SK-N-SH (cell line): ENCODE measurements at regions not wholly inside any gene's neighbourhood (a gene's known extent, or its start where the extent isn't known, plus 50 kb on each side); places are given as distances from the start of the nearest gene placed in this dataset.

Experiments used
- CTCF ChIA-PET: fragments of 300-600, 350-600 bp; formaldehyde crosslinking; extraction: SDS; loops from one replicate; lab custom pipeline; 2021; lab: Yijun Ruan, JAX
- POLR2A ChIA-PET: fragments of 350-600 bp; sonication (Branson Sonifier 250); formaldehyde crosslinking; extraction: SDS; loops from one replicate; lab custom pipeline; 2020; ENCODE audit warnings: antibody characterized with exemption, inconsistent platforms; lab: Yijun Ruan, JAX
- DNase-seq: peaks from one replicate; pipeline ENCODE4 v3.0.0; 2012
- H2AFZ ChIP-seq: fragments of 200-600 bp; sonication (generic); 2 replicates; pipeline ENCODE4 v1.8.1; 2016; ENCODE audit warnings: antibody characterized with exemption, mild to moderate bottlenecking, low read depth
- H3F3A ChIP-seq: fragments of 200-600 bp; sonication (generic); replicated peaks from 2 replicates; pipeline ENCODE3; 2016; ENCODE audit warnings: antibody characterized with exemption, mild to moderate bottlenecking; ENCODE audit not compliant: insufficient read depth
- H3K27ac ChIP-seq, 2 experiments: fragments of 200-500 bp in 1 of 2; fragments of 200-600 bp in 1 of 2; sonication (Bioruptor generic) in 1 of 2; sonication (generic), shearing (Covaris generic) in 1 of 2; 2 replicates each; pipeline versions ENCODE4 v1.5.1 to v1.6.1; 2014 to 2016; ENCODE audit warnings: low read depth in 2 of 2, inconsistent platforms in 1 of 2, low read length in 1 of 2, mild to moderate bottlenecking in 1 of 2, mixed read lengths in 1 of 2
- H3K27me3 ChIP-seq: fragments of 200-600 bp; sonication (generic), shearing (Covaris generic); 2 replicates; pipeline ENCODE4 v1.6.1; 2016; ENCODE audit warnings: mixed run types; ENCODE audit not compliant: insufficient read depth
- H3K36me3 ChIP-seq, 2 experiments: fragments of 200-500 bp in 1 of 2; fragments of 200-600 bp in 1 of 2; sonication (Bioruptor generic) in 1 of 2; sonication (generic) in 1 of 2; replicated peaks in 1 of 2; 2 replicates each; pipeline versions ENCODE3 to v1.5.1; 2014 to 2016; ENCODE audit warnings: low read length in 1 of 2, mild to moderate bottlenecking in 1 of 2; ENCODE audit not compliant: insufficient read depth in 2 of 2, control insufficient read depth in 1 of 2
- H3K4me1 ChIP-seq, 2 experiments: fragments of 200-500 bp in 1 of 2; fragments of 200-600 bp in 1 of 2; sonication (Bioruptor generic) in 1 of 2; sonication (generic), shearing (Covaris generic) in 1 of 2; 2 replicates each; pipeline versions ENCODE4 v1.5.1 to v1.6.1; 2014 to 2016; ENCODE audit warnings: low read depth in 1 of 2, low read length in 1 of 2, mixed run types in 1 of 2; ENCODE audit not compliant: insufficient read depth in 2 of 2, control insufficient read depth in 1 of 2
- H3K4me2 ChIP-seq: fragments of 200-600 bp; sonication (generic), shearing (Covaris generic); 2 replicates; pipeline ENCODE4 v1.6.1; 2017; ENCODE audit warnings: mixed run types
- H3K4me3 ChIP-seq, 2 experiments: fragments of 200-500 bp in 1 of 2; fragments of 200-600 bp in 1 of 2; sonication (Bioruptor generic) in 1 of 2; sonication (generic), shearing (Covaris generic) in 1 of 2; 2 replicates each; pipeline versions ENCODE4 v1.5.1 to v1.8.1; 2014 to 2016; ENCODE audit warnings: low read depth in 2 of 2, inconsistent platforms in 1 of 2, low read length in 1 of 2, mild to moderate bottlenecking in 1 of 2, mixed read lengths in 1 of 2, moderate library complexity in 1 of 2
- H3K79me2 ChIP-seq: fragments of 200-600 bp; sonication (generic); 2 replicates; pipeline ENCODE4 v1.8.1; 2017; ENCODE audit warnings: mild to moderate bottlenecking; ENCODE audit not compliant: insufficient read depth
- H3K9ac ChIP-seq: fragments of 200-600 bp; sonication (generic); 2 replicates; pipeline ENCODE4 v1.6.1; 2017; ENCODE audit warnings: mixed run types
- H3K9me2 ChIP-seq: fragments of 200-600 bp; sonication (generic); 2 replicates; pipeline ENCODE4 v1.6.1; 2017; ENCODE audit warnings: mixed run types
- H3K9me3 ChIP-seq: fragments of 200-600 bp; sonication (generic); 2 replicates; pipeline ENCODE4 v1.6.1; 2017; ENCODE audit warnings: mixed run types, mild to moderate bottlenecking, moderate library complexity
- H4K20me1 ChIP-seq: fragments of 200-600 bp; sonication (generic); 2 replicates; pipeline ENCODE4 v1.6.1; 2017; ENCODE audit warnings: mild to moderate bottlenecking, mixed run types; ENCODE audit not compliant: insufficient read depth
- CHD2 ChIP-seq: fragments of 150-350 bp; IDR thresholded peaks from 2 replicates; pipeline ENCODE4 v1.6.1; 2018; ENCODE audit warnings: low read length; ENCODE audit not compliant: partially characterized antibody
- ELF1 ChIP-seq: IDR thresholded peaks from 2 replicates; pipeline ENCODE4 v1.4.0; 2012
- FOSL2 ChIP-seq: IDR thresholded peaks from 2 replicates; pipeline ENCODE4 v1.4.0; 2012; ENCODE audit warnings: low read depth, mild to moderate bottlenecking, moderate library complexity, borderline replicate concordance
- GABPA ChIP-seq: IDR thresholded peaks from 2 replicates; pipeline ENCODE4 v1.4.0; 2012; ENCODE audit warnings: low read depth, mild to moderate bottlenecking
- MXI1 ChIP-seq: IDR thresholded peaks from 2 replicates; pipeline ENCODE4 v1.6.1; 2012; ENCODE audit warnings: mild to moderate bottlenecking, low read depth, low read length, improper control_type of control experiment
- NFIC ChIP-seq: IDR thresholded peaks from 2 replicates; pipeline ENCODE4 v1.4.0; 2012; ENCODE audit warnings: borderline replicate concordance
- NRF1 ChIP-seq: IDR thresholded peaks from 2 replicates; pipeline ENCODE4 v1.6.1; 2012; ENCODE audit warnings: low read depth, mild to moderate bottlenecking, low read length
- REST ChIP-seq: IDR thresholded peaks from 2 replicates; pipeline ENCODE4 v1.6.1; 2012; ENCODE audit warnings: mild to moderate bottlenecking, low read depth, low read length, moderate library complexity
- SIN3A ChIP-seq: IDR thresholded peaks from 2 replicates; pipeline ENCODE4 v1.6.1; 2012; ENCODE audit warnings: low read depth, mild to moderate bottlenecking, low read length, moderate library complexity, borderline replicate concordance
- TEAD4 ChIP-seq: IDR thresholded peaks from 2 replicates; pipeline ENCODE4 v1.4.0; 2012; ENCODE audit warnings: mild to moderate bottlenecking, borderline replicate concordance; ENCODE audit not compliant: insufficient read depth
- TF ChIP-seq, protein P1 (sequence below): fragments of 200-600 bp; sonication (generic); IDR thresholded peaks from 2 replicates; pipeline ENCODE4 v1.6.1; 2017; ENCODE audit warnings: antibody characterized with exemption, mild to moderate bottlenecking, moderate library complexity

DNA sequence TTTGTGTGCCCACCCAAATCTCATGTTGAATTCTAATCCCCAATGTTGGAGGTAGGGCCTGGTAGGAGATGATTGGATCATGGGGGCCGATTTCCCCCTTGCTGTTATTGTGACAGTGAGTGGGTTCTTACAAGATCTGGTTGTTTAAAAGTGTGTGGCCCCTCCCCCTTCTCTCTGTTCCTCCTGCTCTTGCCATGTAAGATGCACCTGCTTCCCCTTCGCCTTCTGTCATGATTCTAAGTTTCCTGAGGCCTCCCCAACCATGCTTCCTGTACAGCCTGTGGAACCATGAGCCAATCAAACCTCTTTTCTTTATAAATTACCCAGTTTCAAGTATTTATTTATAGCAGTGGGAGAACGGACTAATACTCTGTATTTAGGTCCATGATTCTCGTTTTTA is 588.1 kb downstream of the DCDC2C start (continued):
- TF ChIP-seq REST (no peak), MXI1 (no peak), ELF1 (no peak), TEAD4 (no peak), GABPA (no peak), CHD2 (no peak)
- TF ChIP-seq, protein P1, sequence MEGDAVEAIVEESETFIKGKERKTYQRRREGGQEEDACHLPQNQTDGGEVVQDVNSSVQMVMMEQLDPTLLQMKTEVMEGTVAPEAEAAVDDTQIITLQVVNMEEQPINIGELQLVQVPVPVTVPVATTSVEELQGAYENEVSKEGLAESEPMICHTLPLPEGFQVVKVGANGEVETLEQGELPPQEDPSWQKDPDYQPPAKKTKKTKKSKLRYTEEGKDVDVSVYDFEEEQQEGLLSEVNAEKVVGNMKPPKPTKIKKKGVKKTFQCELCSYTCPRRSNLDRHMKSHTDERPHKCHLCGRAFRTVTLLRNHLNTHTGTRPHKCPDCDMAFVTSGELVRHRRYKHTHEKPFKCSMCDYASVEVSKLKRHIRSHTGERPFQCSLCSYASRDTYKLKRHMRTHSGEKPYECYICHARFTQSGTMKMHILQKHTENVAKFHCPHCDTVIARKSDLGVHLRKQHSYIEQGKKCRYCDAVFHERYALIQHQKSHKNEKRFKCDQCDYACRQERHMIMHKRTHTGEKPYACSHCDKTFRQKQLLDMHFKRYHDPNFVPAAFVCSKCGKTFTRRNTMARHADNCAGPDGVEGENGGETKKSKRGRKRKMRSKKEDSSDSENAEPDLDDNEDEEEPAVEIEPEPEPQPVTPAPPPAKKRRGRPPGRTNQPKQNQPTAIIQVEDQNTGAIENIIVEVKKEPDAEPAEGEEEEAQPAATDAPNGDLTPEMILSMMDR: no peak

GRCh38 chr2:4295680-4296079 is 592.3 kb downstream of the DCDC2C start:
- H3K36me3 ChIP-seq: no peaks in the 10 kb centered on the region
- H3K79me2 ChIP-seq: no peaks in the 10 kb centered on the region
- ChIA-PET CTCF (no interaction called here), POLR2A (no interaction called here)
- H3F3A ChIP-seq: no peaks in the 10 kb centered on the region
- no peak overlapping the region for H3K4me3 ChIP-seq
- H3K27me3 ChIP-seq: no peaks in the 10 kb centered on the region
- DNase-seq: no peak
- H4K20me1 ChIP-seq: no peaks in the 10 kb centered on the region
- peaks cover 6% of the 10 kb centered on the region; the same call in 1 of the 2 replicates for H3K9me2 ChIP-seq
- H2AFZ ChIP-seq: no peak overlapping the region
- peaks cover 9% of the 10 kb centered on the region; the same call in 1 of the 2 replicates for H3K9me3 ChIP-seq
- H3K4me1 ChIP-seq: no peaks in the 10 kb centered on the region
- H3K27ac ChIP-seq: no peak overlapping the region
- no peak overlapping the region for H3K4me2 ChIP-seq
- TF ChIP-seq REST (no peak), NFIC (no peak), FOSL2 (no peak), SIN3A (no peak), ELF1 (no peak), NRF1 (no peak)
- H3K9ac ChIP-seq: no peak overlapping the region
